Common myeloid progenitor, CD34-positive (primary cell): ENCODE measurements at regions not wholly inside any gene's neighbourhood (a gene's known extent, or its start where the extent isn't known, plus 50 kb on each side); places are given as distances from the start of the nearest gene placed in this dataset.

Experiments
- CTCF ChIA-PET: fragments of 350-600 bp; sonication (Branson Sonifier 250); formaldehyde crosslinking; loops from one replicate; lab custom pipeline; 2021; ENCODE audit warnings: antibody characterized with exemption; lab: Charles Lee
- POLR2A ChIA-PET: fragments of 350-600 bp; sonication (Branson Sonifier 250); formaldehyde crosslinking; loops from one replicate; lab custom pipeline; 2021; ENCODE audit warnings: antibody characterized with exemption; lab: Charles Lee
- DNase-seq, 3 donors: peaks; one replicate each; pipeline versions ENCODE4 v3.0.0 to v3.0.0-alpha.2; 2013
- H3K27ac ChIP-seq, 2 experiments: 1 replicate in 1 of 2; 2 replicates in 1 of 2; pipeline ENCODE4 v1.7.0; 2013; ENCODE audit warnings: inconsistent platforms in 2 of 2, low read length in 2 of 2, mild to moderate bottlenecking in 2 of 2, low read depth in 1 of 2, moderate library complexity in 1 of 2; ENCODE audit not compliant: severe bottlenecking in 2 of 2, insufficient read depth in 1 of 2, poor library complexity in 1 of 2
- H3K27me3 ChIP-seq, 5 experiments: replicated peaks in 2 of 5; 1 replicate in 3 of 5; 2 replicates in 2 of 5; pipeline versions ENCODE4 v1.6.1 to v1.7.0; 2013; ENCODE audit warnings: low read length in 4 of 5, mild to moderate bottlenecking in 2 of 5, moderate library complexity in 2 of 5, inconsistent platforms in 1 of 5; ENCODE audit not compliant: insufficient read depth in 5 of 5, control insufficient read depth in 4 of 5
- H3K36me3 ChIP-seq, 4 experiments: 1 replicate in 2 of 4; 2 replicates in 2 of 4; pipeline versions ENCODE4 v1.6.1 to v1.7.0; 2013; ENCODE audit warnings: low read length in 3 of 4, control low read depth in 1 of 4, mild to moderate bottlenecking in 1 of 4; ENCODE audit not compliant: control insufficient read depth in 4 of 4, insufficient read depth in 4 of 4
- H3K4me1 ChIP-seq, 4 experiments: 1 replicate in 3 of 4; 2 replicates in 1 of 4; pipeline versions ENCODE4 v1.6.1 to v1.7.1; 2013; ENCODE audit warnings: low read length in 3 of 4, mild to moderate bottlenecking in 3 of 4, control low read depth in 1 of 4, inconsistent platforms in 1 of 4, moderate library complexity in 1 of 4; ENCODE audit not compliant: control insufficient read depth in 4 of 4, insufficient read depth in 4 of 4; ENCODE audit errors: control extremely low read depth in 1 of 4
- H3K4me3 ChIP-seq, 7 experiments: 1 replicate in 4 of 7; 2 replicates in 3 of 7; pipeline versions ENCODE4 v1.5.1 to v1.7.0; 2013; ENCODE audit warnings: mild to moderate bottlenecking in 7 of 7, low read length in 6 of 7, moderate library complexity in 6 of 7, inconsistent platforms in 2 of 7, low read depth in 2 of 7, control low read depth in 1 of 7; ENCODE audit not compliant: insufficient read depth in 4 of 7, control insufficient read depth in 1 of 7; ENCODE audit errors: extremely low read depth in 1 of 7
- H3K9me3 ChIP-seq, 5 experiments: 1 replicate in 4 of 5; 2 replicates in 1 of 5; pipeline versions ENCODE4 v1.6.1 to v1.7.1; 2013; ENCODE audit warnings: low read length in 4 of 5, mild to moderate bottlenecking in 2 of 5, inconsistent platforms in 1 of 5, low read depth in 1 of 5, moderate library complexity in 1 of 5; ENCODE audit not compliant: control insufficient read depth in 4 of 5, insufficient read depth in 2 of 5; ENCODE audit errors: control extremely low read depth in 1 of 5
- WGBS: methylation state at CpG from one replicate; pipeline ENCODE4 v1.1.5; 2013; ENCODE audit not compliant: insufficient coverage; 5-methylcytosine and 5-hydroxymethylcytosine counted together

GRCh38 chr19:31648347-31648746 is 299.1 kb upstream of the TSHZ3 start:
- Histone ChIP-seq H3K4me3 (no peak overlapping the region), H3K9me3 (peaks cover 0 to 5% (median 0%) of the 10 kb centered on the region in 5 experiments), H3K36me3 (no peaks in the 10 kb centered on the region), H3K27me3 (no peaks in the 10 kb centered on the region), H3K4me1 (no peaks in the 10 kb centered on the region), H3K27ac (no peak overlapping the region)
- ChIA-PET POLR2A (interaction anchor here (0.6 kb wide), 1 partner anchor 34 kb away, joined by 3 read pairs; no protein-coding TSS in a partner anchor), CTCF (no interaction called here)
- WGBS = 86% methylated on average over 9 of the region's 9 CpGs
- DNase-seq = no peak

GRCh38 chr19:31656507-31656906 is 307.3 kb upstream of the TSHZ3 start:
- no peaks in the 10 kb centered on the region for H3K9me3 ChIP-seq
- H3K27me3 ChIP-seq = peaks cover 0 to 15% (median 3%) of the 10 kb centered on the region in 5 experiments
- no peaks in the 10 kb centered on the region for H3K36me3 ChIP-seq
- WGBS = 99% methylated on average over 8 of the region's 9 CpGs
- H3K4me1 ChIP-seq = no peaks in the 10 kb centered on the region
- CTCF ChIA-PET = no interaction called here
- H3K4me3 ChIP-seq = no peak overlapping the region
- no peak overlapping the region for H3K27ac ChIP-seq
- POLR2A ChIA-PET = no interaction called here
- no peak for DNase-seq

- H3K9me3 ChIP-seq = no peaks in the 10 kb centered on the region
- no peak overlapping the region for H3K27ac ChIP-seq
- DNase-seq = no peak
- peaks cover 0 to 15% (median 3%) of the 10 kb centered on the region in 5 experiments for H3K27me3 ChIP-seq
- H3K4me3 ChIP-seq = no peak overlapping the region
- CTCF ChIA-PET = no interaction called here
- no peaks in the 10 kb centered on the region for H3K4me1 ChIP-seq
- no peaks in the 10 kb centered on the region for H3K36me3 ChIP-seq
- 85% methylated on average over 4 of the region's 6 CpGs for WGBS
- POLR2A ChIA-PET = no interaction called here
These were observed 310.0 kb upstream of the TSHZ3 start for GRCh38 chr19:31658993-31659896.

- Histone ChIP-seq H3K27me3 (peaks cover 0 to 15% (median 3%) of the 10 kb centered on the region in 5 experiments), H3K36me3 (no peaks in the 10 kb centered on the region), H3K4me1 (no peaks in the 10 kb centered on the region), H3K4me3 (no peak overlapping the region), H3K9me3 (no peaks in the 10 kb centered on the region), H3K27ac (no peak overlapping the region)
- DNase-seq = no peak
- CTCF ChIA-PET = no interaction called here
- 100% methylated on average over 3 of the region's 4 CpGs for WGBS
- POLR2A ChIA-PET = no interaction called here
These were observed 310.6 kb upstream of the TSHZ3 start for GRCh38 chr19:31659897-31660210.

GRCh38 chr19:31664096-31664495 is 314.9 kb upstream of the TSHZ3 start:
- POLR2A ChIA-PET = no interaction called here
- no CpG with 5 or more reads among the region's 7 CpGs for WGBS
- DNase-seq = no peak
- H3K9me3 ChIP-seq = no peaks in the 10 kb centered on the region
- CTCF ChIA-PET = no interaction called here
- H3K36me3 ChIP-seq = no peaks in the 10 kb centered on the region
- H3K4me3 ChIP-seq = no peak overlapping the region
- H3K27ac ChIP-seq = no peak overlapping the region
- no peaks in the 10 kb centered on the region for H3K4me1 ChIP-seq
- peaks cover 0 to 11% (median 1%) of the 10 kb centered on the region in 5 experiments for H3K27me3 ChIP-seq

- Histone ChIP-seq H3K4me1 (no peaks in the 10 kb centered on the region), H3K27ac (no peak overlapping the region), H3K27me3 (peaks cover 0 to 7% (median 2%) of the 10 kb centered on the region in 5 experiments), H3K36me3 (no peaks in the 10 kb centered on the region), H3K4me3 (no peak overlapping the region), H3K9me3 (no peaks in the 10 kb centered on the region)
- POLR2A ChIA-PET = no interaction called here
- DNase-seq = no peak
- 100% methylated on average over 4 of the region's 6 CpGs for WGBS
- CTCF ChIA-PET = no interaction called here
These were observed 315.8 kb upstream of the TSHZ3 start for GRCh38 chr19:31664997-31665396.

GRCh38 chr19:31666126-31666525 is 316.9 kb upstream of the TSHZ3 start:
- Histone ChIP-seq H3K27ac (no peak overlapping the region), H3K36me3 (no peaks in the 10 kb centered on the region), H3K9me3 (no peaks in the 10 kb centered on the region), H3K4me3 (no peak overlapping the region), H3K4me1 (no peaks in the 10 kb centered on the region), H3K27me3 (peaks cover 0 to 2% (median 0%) of the 10 kb centered on the region in 5 experiments)
- 58% methylated on average over 2 of the region's 3 CpGs for WGBS
- CTCF ChIA-PET = no interaction called here
- DNase-seq = no peak
- POLR2A ChIA-PET = no interaction called here
